Ishikawa (cell line): ENCODE measurements at regions not wholly inside any gene's neighbourhood (a gene's known extent, or its start where the extent isn't known, plus 50 kb on each side); places are given as distances from the start of the nearest gene placed in this dataset.

ENCODE experiments used
- CEBPB ChIP-seq: IDR thresholded peaks from 2 replicates; pipeline ENCODE4 v1.6.1; 2012
- CREB1 ChIP-seq: IDR thresholded peaks from 2 replicates; pipeline ENCODE4 v1.6.1; 2012; ENCODE audit warnings: low read depth
- EGR1 ChIP-seq: IDR thresholded peaks from 2 replicates; pipeline ENCODE4 v1.6.1; 2012
- EP300 ChIP-seq: IDR thresholded peaks from 2 replicates; pipeline ENCODE4 v1.6.1; 2012; ENCODE audit warnings: borderline replicate concordance
- FOXM1 ChIP-seq: IDR thresholded peaks from 2 replicates; pipeline ENCODE4 v1.6.1; 2012; ENCODE audit warnings: low read depth, borderline replicate concordance
- NFIC ChIP-seq: IDR thresholded peaks from 2 replicates; pipeline ENCODE4 v1.6.1; 2012
- RAD21 ChIP-seq: IDR thresholded peaks from 2 replicates; pipeline ENCODE4 v1.6.1; 2012; ENCODE audit warnings: low read depth
- TAF1 ChIP-seq: IDR thresholded peaks from 2 replicates; pipeline ENCODE4 v1.6.1; 2012; ENCODE audit warnings: low read depth, mild to moderate bottlenecking
- TCF12 ChIP-seq: IDR thresholded peaks from 2 replicates; pipeline ENCODE4 v1.6.1; 2012; ENCODE audit warnings: low read depth
- TEAD4 ChIP-seq: IDR thresholded peaks from 2 replicates; pipeline ENCODE4 v1.6.1; 2012
- YY1 ChIP-seq: IDR thresholded peaks from 2 replicates; pipeline ENCODE4 v1.6.1; 2012; ENCODE audit warnings: low read depth
- ZBTB7A ChIP-seq: IDR thresholded peaks from 2 replicates; pipeline ENCODE4 v1.6.1; 2012; ENCODE audit warnings: low read depth
- TF ChIP-seq, protein P1 (sequence below): IDR thresholded peaks from 2 replicates; pipeline ENCODE4 v1.6.1; 2012
- TF ChIP-seq, protein P2 (sequence below): IDR thresholded peaks from 2 replicates; pipeline ENCODE4 v1.6.1; 2012
- TF ChIP-seq, protein P3 (sequence below): IDR thresholded peaks from 2 replicates; pipeline ENCODE4 v1.6.1; 2012; ENCODE audit warnings: low read depth, mild to moderate bottlenecking

DNA sequence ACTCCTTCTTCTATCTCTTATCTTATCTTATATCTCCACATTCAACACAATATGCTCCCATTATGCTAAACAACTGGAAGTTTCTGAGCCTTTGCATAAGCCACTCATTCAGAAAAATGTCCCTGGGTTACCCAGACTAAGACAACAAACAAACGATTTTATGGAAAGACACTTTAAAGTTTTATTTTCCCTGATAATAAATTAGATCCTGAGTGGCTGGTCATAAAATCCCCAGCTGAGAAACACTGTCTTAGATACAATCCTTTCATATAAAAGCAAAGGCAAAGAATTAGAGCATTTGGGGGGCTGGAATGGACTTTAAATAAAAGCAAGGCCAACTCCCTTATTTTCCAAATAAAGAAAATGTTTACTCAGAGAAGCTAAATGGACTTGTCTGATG is 322.3 kb downstream of the GBE1 start:
- TF ChIP-seq TAF1: no peak
- TF ChIP-seq CREB1: no peak
- TF ChIP-seq EP300: no peak
- TF ChIP-seq, protein P1, sequence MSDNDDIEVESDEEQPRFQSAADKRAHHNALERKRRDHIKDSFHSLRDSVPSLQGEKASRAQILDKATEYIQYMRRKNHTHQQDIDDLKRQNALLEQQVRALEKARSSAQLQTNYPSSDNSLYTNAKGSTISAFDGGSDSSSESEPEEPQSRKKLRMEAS: no peak
- TF ChIP-seq, protein P2, sequence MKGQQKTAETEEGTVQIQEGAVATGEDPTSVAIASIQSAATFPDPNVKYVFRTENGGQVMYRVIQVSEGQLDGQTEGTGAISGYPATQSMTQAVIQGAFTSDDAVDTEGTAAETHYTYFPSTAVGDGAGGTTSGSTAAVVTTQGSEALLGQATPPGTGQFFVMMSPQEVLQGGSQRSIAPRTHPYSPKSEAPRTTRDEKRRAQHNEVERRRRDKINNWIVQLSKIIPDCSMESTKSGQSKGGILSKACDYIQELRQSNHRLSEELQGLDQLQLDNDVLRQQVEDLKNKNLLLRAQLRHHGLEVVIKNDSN: no peak
- no peak for TF ChIP-seq CEBPB
- no peak for TF ChIP-seq TEAD4
- no peak for TF ChIP-seq TCF12
- no peak for TF ChIP-seq EGR1
- TF ChIP-seq ZBTB7A: no peak
- no peak for TF ChIP-seq FOXM1
- no peak for TF ChIP-seq RAD21

DNA sequence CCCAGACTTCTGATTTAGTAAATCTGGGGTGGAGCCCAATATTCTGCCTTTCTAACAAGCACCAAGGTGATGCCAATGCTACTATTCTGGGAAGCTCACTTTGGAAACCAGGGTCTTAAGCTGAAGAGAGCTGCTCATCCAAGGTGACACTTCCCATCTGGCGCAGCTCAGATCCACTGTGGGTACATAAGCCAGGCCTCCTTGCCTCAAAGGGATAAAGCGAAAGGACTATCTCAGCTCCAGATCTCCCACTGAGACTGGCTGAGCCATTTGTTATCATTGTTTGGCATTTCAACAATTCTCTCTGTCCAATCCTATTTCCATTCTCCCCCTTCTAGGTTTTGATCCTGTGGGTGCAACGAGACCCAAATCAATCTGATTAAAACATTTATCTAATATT is 323.8 kb downstream of the GBE1 start:
- TF ChIP-seq NFIC: no peak
- TF ChIP-seq ZBTB7A: no peak
- TF ChIP-seq TEAD4: no peak
- no peak for TF ChIP-seq EGR1
- no peak for TF ChIP-seq CEBPB
- no peak for TF ChIP-seq YY1
- no peak for TF ChIP-seq EP300
- TF ChIP-seq, protein P1: no peak
- TF ChIP-seq, protein P2: no peak
- TF ChIP-seq TAF1: no peak
- no peak for TF ChIP-seq RAD21
- TF ChIP-seq CREB1: no peak
- no peak for TF ChIP-seq FOXM1
- TF ChIP-seq, protein P3, sequence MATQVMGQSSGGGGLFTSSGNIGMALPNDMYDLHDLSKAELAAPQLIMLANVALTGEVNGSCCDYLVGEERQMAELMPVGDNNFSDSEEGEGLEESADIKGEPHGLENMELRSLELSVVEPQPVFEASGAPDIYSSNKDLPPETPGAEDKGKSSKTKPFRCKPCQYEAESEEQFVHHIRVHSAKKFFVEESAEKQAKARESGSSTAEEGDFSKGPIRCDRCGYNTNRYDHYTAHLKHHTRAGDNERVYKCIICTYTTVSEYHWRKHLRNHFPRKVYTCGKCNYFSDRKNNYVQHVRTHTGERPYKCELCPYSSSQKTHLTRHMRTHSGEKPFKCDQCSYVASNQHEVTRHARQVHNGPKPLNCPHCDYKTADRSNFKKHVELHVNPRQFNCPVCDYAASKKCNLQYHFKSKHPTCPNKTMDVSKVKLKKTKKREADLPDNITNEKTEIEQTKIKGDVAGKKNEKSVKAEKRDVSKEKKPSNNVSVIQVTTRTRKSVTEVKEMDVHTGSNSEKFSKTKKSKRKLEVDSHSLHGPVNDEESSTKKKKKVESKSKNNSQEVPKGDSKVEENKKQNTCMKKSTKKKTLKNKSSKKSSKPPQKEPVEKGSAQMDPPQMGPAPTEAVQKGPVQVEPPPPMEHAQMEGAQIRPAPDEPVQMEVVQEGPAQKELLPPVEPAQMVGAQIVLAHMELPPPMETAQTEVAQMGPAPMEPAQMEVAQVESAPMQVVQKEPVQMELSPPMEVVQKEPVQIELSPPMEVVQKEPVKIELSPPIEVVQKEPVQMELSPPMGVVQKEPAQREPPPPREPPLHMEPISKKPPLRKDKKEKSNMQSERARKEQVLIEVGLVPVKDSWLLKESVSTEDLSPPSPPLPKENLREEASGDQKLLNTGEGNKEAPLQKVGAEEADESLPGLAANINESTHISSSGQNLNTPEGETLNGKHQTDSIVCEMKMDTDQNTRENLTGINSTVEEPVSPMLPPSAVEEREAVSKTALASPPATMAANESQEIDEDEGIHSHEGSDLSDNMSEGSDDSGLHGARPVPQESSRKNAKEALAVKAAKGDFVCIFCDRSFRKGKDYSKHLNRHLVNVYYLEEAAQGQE: no peak
- TF ChIP-seq TCF12: no peak

DNA sequence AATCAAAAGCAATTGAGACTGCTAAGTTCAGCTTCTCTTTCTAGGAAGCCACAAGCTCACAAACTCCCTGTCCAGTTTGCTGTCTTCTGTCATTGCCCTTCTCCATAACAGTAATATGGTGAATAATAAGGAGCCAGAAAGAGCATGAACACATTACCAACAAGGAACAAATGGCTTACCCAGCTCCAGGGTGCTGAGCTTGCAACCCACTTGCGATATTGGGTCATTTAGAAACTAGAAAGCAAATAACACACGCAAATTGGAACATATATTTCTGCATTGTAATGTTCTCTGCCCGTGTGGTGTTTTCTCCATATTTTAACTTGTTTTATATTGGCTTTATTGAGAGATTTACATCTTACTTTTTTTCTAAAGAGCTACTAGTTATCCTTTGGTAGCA is 325.3 kb downstream of the GBE1 start:
- no peak for TF ChIP-seq TAF1
- TF ChIP-seq TEAD4: no peak
- TF ChIP-seq, protein P2: no peak
- TF ChIP-seq CEBPB: no peak
- TF ChIP-seq CREB1: no peak
- TF ChIP-seq YY1: no peak
- no peak for TF ChIP-seq FOXM1
- TF ChIP-seq, protein P1: no peak
- no peak for TF ChIP-seq ZBTB7A

DNA sequence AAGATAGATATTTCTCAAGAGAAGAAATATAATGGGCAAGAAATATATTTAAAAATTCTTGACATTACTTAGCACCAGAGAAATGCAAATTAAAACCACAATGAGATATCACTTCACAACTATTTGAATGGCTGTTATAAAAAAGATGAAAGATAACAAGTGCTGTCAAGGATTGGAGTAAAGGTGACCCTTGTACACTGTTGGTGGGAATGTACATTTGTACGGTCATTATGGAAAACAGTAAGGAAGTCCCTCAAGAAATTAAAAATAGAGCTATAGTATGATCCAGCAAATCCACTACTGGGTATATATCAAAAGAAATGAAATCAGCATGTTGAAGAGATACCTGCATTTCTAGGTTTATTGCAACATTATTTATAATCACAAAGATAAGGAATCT is 326.4 kb downstream of the GBE1 start:
- TF ChIP-seq YY1: no peak
- no peak for TF ChIP-seq ZBTB7A
- no peak for TF ChIP-seq CEBPB
- TF ChIP-seq, protein P1: no peak
- no peak for TF ChIP-seq FOXM1
- TF ChIP-seq RAD21: no peak
- no peak for TF ChIP-seq EP300
- no peak for TF ChIP-seq TCF12
- no peak for TF ChIP-seq EGR1
- no peak for TF ChIP-seq NFIC
- TF ChIP-seq, protein P2: no peak
- no peak for TF ChIP-seq TEAD4

DNA sequence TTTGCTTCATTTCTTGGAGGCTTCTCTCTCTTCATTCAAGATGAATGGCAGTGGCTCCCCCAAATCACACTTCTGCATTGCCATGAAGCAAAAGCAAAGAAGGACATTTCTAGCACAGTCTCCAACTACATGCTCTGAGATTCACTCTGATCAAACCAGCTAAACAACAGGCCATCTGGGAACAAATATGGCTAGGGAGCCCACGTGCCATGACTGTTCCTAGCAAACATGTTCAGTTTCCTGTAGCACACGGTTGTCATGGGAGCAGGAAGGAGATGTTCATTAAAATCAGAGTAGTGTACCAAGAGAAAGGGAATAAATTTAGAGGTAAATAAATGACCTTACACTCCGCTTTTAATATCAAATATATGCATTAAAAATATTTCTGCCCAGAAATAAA is 327.3 kb downstream of the GBE1 start:
- no peak for TF ChIP-seq FOXM1
- no peak for TF ChIP-seq TAF1
- no peak for TF ChIP-seq TCF12
- TF ChIP-seq EGR1: no peak
- no peak for TF ChIP-seq CREB1
- no peak for TF ChIP-seq RAD21
- TF ChIP-seq, protein P2: no peak
- TF ChIP-seq, protein P1: no peak
- TF ChIP-seq, protein P3: no peak
- TF ChIP-seq NFIC: no peak
- TF ChIP-seq EP300: no peak
- no peak for TF ChIP-seq CEBPB
- no peak for TF ChIP-seq ZBTB7A
- TF ChIP-seq YY1: no peak
- TF ChIP-seq TEAD4: no peak
